ENCODE measurements at regions not wholly inside any gene's neighbourhood (a gene's known extent, or its start where the extent isn't known, plus 50 kb on each side); places are given as distances from the start of the nearest gene placed in this dataset.

DNA sequence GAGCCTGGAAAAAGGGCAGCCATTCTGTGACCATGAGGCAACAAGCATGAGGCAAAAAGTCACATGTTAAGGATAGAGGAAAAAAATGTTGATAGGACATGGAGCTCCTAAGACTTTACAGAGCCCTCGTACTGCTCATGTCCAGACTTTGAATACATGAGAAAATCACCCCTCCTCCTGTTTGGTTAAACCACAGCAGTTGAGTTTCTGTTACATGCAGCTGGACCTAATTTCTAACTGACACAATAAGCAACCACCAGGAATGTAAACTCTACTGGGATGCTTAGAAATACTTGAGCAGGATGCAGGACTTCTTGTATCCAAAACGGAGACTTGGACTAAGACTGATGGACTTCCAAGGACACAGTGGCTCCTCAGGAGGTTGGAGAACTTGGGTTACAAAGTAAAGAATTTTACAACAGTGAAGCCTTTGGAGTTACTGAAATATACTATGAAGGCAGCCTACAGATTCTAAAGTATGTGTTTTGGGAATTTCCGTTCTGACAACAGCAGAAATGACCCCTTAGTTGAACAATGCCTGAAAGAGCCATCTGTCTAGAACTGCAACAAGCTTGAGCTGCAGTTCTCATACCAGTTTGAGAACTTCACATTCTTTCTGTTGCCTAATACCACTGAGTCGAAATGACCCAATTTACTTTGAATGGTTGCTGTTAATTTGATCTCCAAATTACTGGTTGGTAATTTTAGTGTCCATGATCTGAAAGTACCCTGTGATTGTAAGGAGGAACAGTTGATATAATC lies 268.9 kb downstream of the PIK3R1 start:
- Histone ChIP-seq H3K36me3 (ENCODE audit: insufficient read depth, low read length, poor library complexity, severe bottlenecking) (no peaks in the 10 kb centered on the region), H3K27ac (ENCODE audit: low read depth, low read length, poor library complexity, severe bottlenecking) (no peak overlapping the region), H3K4me3 (ENCODE audit: low read depth, low read length, poor library complexity, severe bottlenecking) (no peak overlapping the region), H3K27me3 (replicated peaks; ENCODE audit: insufficient read depth, low read depth, low read length, poor library complexity) (no peaks in the 10 kb centered on the region), H3K9me3 (ENCODE audit: low read depth, low read length, poor library complexity, severe bottlenecking) (peaks cover 12% of the 10 kb centered on the region), H3K4me1 (ENCODE audit: insufficient read depth, low read length, poor library complexity, severe bottlenecking) (no peaks in the 10 kb centered on the region)
- TF ChIP-seq, protein P1, sequence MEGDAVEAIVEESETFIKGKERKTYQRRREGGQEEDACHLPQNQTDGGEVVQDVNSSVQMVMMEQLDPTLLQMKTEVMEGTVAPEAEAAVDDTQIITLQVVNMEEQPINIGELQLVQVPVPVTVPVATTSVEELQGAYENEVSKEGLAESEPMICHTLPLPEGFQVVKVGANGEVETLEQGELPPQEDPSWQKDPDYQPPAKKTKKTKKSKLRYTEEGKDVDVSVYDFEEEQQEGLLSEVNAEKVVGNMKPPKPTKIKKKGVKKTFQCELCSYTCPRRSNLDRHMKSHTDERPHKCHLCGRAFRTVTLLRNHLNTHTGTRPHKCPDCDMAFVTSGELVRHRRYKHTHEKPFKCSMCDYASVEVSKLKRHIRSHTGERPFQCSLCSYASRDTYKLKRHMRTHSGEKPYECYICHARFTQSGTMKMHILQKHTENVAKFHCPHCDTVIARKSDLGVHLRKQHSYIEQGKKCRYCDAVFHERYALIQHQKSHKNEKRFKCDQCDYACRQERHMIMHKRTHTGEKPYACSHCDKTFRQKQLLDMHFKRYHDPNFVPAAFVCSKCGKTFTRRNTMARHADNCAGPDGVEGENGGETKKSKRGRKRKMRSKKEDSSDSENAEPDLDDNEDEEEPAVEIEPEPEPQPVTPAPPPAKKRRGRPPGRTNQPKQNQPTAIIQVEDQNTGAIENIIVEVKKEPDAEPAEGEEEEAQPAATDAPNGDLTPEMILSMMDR (conservative IDR thresholded peaks at IDR 0.05; ENCODE audit: low read depth, low read length): no peak
- no peak for TF ChIP-seq EZH2 (IDR thresholded peaks at IDR 0.05; ENCODE audit: borderline replicate concordance, low read depth, low read length, poor library complexity, severe bottlenecking)
- intact Hi-C loops (cut with micrococcal nuclease; ENCODE audit: unreplicated experiment): no loop called here
- ChIA-PET CTCF (no interaction called here), POLR2A (ENCODE audit: low non-redundant PET) (no interaction called here)
- BruUV-seq (replicated peaks): no TSS peak
- no peak for DNase-seq (ENCODE audit: low spot score)

DNA sequence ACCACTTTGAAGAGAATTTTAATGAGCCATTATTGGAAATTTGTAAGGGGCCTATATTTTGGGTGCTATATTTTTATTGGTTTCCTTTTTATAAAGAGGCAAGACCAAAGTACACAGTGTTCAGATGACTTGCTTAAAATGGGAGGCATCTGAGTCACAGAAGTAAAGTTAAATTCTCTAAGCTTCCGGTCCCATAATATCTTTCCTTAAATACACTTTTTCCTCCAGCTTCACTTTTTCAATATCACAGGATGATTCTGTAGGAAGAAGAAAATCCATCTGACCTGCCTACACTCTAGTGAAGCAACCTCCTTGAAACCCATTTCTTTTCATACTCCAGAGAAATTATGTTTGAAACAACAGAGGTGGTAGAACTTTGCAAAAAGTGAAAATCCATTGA lies 274.0 kb downstream of the PIK3R1 start:
- no peak for DNase-seq (ENCODE audit: low spot score)
- ChIA-PET POLR2A (ENCODE audit: low non-redundant PET) (no interaction called here), CTCF (no interaction called here)
- no peak overlapping the region for H3K4me3 ChIP-seq (ENCODE audit: low read depth, low read length, poor library complexity, severe bottlenecking)
- H3K4me1 ChIP-seq (ENCODE audit: insufficient read depth, low read length, poor library complexity, severe bottlenecking): no peaks in the 10 kb centered on the region
- H3K27ac ChIP-seq (ENCODE audit: low read depth, low read length, poor library complexity, severe bottlenecking): no peak overlapping the region
- no TSS peak for BruUV-seq (replicated peaks)
- no peaks in the 10 kb centered on the region for H3K27me3 ChIP-seq (replicated peaks; ENCODE audit: insufficient read depth, low read depth, low read length, poor library complexity)
- peaks cover 12% of the 10 kb centered on the region for H3K9me3 ChIP-seq (ENCODE audit: low read depth, low read length, poor library complexity, severe bottlenecking)
- TF ChIP-seq, protein P1 (conservative IDR thresholded peaks at IDR 0.05; ENCODE audit: low read depth, low read length): no peak
- TF ChIP-seq EZH2 (IDR thresholded peaks at IDR 0.05; ENCODE audit: borderline replicate concordance, low read depth, low read length, poor library complexity, severe bottlenecking): no peak
- intact Hi-C loops (cut with micrococcal nuclease; ENCODE audit: unreplicated experiment): no loop called here
- no peaks in the 10 kb centered on the region for H3K36me3 ChIP-seq (ENCODE audit: insufficient read depth, low read length, poor library complexity, severe bottlenecking)

- Histone ChIP-seq H3K4me3 (ENCODE audit: low read depth, low read length, poor library complexity, severe bottlenecking) (no peak overlapping the region), H3K9me3 (ENCODE audit: low read depth, low read length, poor library complexity, severe bottlenecking) (peaks cover 12% of the 10 kb centered on the region), H3K4me1 (ENCODE audit: insufficient read depth, low read length, poor library complexity, severe bottlenecking) (no peaks in the 10 kb centered on the region), H3K27ac (ENCODE audit: low read depth, low read length, poor library complexity, severe bottlenecking) (no peak overlapping the region), H3K36me3 (ENCODE audit: insufficient read depth, low read length, poor library complexity, severe bottlenecking) (no peaks in the 10 kb centered on the region), H3K27me3 (replicated peaks; ENCODE audit: insufficient read depth, low read depth, low read length, poor library complexity) (no peaks in the 10 kb centered on the region)
- no peak for DNase-seq (ENCODE audit: low spot score)
- BruUV-seq (replicated peaks): no TSS peak
- ChIA-PET CTCF (no interaction called here), POLR2A (ENCODE audit: low non-redundant PET) (no interaction called here)
- intact Hi-C loops (cut with micrococcal nuclease; ENCODE audit: unreplicated experiment): no loop called here
- no peak for TF ChIP-seq EZH2 (IDR thresholded peaks at IDR 0.05; ENCODE audit: borderline replicate concordance, low read depth, low read length, poor library complexity, severe bottlenecking)
- TF ChIP-seq, protein P1 (conservative IDR thresholded peaks at IDR 0.05; ENCODE audit: low read depth, low read length): no peak
These were observed 274.9 kb downstream of the PIK3R1 start for GRCh38 chr5:68490406-68490805.

All from A673 (cell line).